Right atrium auricular region (tissue), 2 donors: ENCODE measurements at regions not wholly inside any gene's neighbourhood (a gene's known extent, or its start where the extent isn't known, plus 50 kb on each side); places are given as distances from the start of the nearest gene placed in this dataset.

Source experiments
- DNase-seq: peaks from one replicate; pipeline ENCODE4 v3.0.0-alpha.2; 2019; ENCODE audit warnings: low spot score
- H3K27ac ChIP-seq, 2 donors: fragments of 200-600 bp; sonication (generic); 1 replicate in 1 of 2; 2 replicates in 1 of 2; pipeline ENCODE4 v1.5.1; 2016 to 2019
- H3K27me3 ChIP-seq, 2 donors: fragments of 200-600 bp; sonication (generic); one replicate each; pipeline versions ENCODE4 v1.5.1 to v1.6.0; 2017 to 2019
- H3K36me3 ChIP-seq: fragments of 200-600 bp; sonication (generic); one replicate; pipeline ENCODE4 v1.5.1; 2016
- H3K4me1 ChIP-seq, 2 donors: fragments of 200-600 bp; sonication (generic); one replicate each; pipeline versions ENCODE4 v1.5.1 to v1.6.0; 2017 to 2019
- H3K4me3 ChIP-seq, 2 donors: fragments of 200-600 bp; sonication (generic); 1 replicate in 1 of 2; 2 replicates in 1 of 2; pipeline ENCODE4 v1.5.1; 2017 to 2019; ENCODE audit warnings: mild to moderate bottlenecking in 1 of 2, moderate library complexity in 1 of 2
- H3K9me3 ChIP-seq, 2 donors: fragments of 200-600 bp; sonication (generic); one replicate each; pipeline ENCODE4 v1.5.1; 2019
- TF ChIP-seq, protein P1 (sequence below), 2 donors: fragments of 200-600 bp; sonication (generic); IDR thresholded peaks; one replicate each; pipeline ENCODE4 v1.5.1; 2019; ENCODE audit warnings: antibody characterized with exemption in 2 of 2

- Histone ChIP-seq H3K27me3 (no peaks in the 10 kb centered on the region), H3K4me3 (no peak overlapping the region), H3K36me3 (no peaks in the 10 kb centered on the region), H3K27ac (no peak overlapping the region), H3K4me1 (no peaks in the 10 kb centered on the region), H3K9me3 (no peaks in the 10 kb centered on the region)
- DNase-seq: no peak
- TF ChIP-seq, protein P1, sequence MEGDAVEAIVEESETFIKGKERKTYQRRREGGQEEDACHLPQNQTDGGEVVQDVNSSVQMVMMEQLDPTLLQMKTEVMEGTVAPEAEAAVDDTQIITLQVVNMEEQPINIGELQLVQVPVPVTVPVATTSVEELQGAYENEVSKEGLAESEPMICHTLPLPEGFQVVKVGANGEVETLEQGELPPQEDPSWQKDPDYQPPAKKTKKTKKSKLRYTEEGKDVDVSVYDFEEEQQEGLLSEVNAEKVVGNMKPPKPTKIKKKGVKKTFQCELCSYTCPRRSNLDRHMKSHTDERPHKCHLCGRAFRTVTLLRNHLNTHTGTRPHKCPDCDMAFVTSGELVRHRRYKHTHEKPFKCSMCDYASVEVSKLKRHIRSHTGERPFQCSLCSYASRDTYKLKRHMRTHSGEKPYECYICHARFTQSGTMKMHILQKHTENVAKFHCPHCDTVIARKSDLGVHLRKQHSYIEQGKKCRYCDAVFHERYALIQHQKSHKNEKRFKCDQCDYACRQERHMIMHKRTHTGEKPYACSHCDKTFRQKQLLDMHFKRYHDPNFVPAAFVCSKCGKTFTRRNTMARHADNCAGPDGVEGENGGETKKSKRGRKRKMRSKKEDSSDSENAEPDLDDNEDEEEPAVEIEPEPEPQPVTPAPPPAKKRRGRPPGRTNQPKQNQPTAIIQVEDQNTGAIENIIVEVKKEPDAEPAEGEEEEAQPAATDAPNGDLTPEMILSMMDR (IDR thresholded peaks at IDR 0.05): no peak
These were observed 233.7 kb downstream of the TFCP2L1 start for GRCh38 chr2:121051311-121051710.

DNA sequence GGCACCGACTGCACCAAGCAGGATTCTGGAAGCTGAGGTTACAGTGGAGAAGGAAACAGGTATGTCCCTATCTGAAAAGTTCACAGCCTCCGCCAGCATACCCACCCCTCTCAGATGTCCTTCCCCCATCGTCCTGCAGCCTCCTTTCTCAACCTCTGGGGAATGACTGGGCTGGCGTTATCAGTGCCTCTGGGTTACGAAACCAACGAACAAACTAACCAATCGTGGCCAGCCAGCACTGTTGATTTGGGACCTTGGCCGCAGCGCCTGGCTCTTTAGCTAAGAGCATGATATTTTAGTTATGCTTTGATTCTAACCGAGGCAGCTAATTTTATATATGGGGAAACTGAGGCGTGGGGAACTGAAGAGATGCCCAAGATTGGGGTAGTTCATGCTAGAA is 233.0 kb downstream of the TFCP2L1 start:
- H3K4me3 ChIP-seq: no peak overlapping the region
- no peak overlapping the region for H3K27ac ChIP-seq
- H3K9me3 ChIP-seq: no peaks in the 10 kb centered on the region
- peak; percentile 76 for DNase-seq
- no peaks in the 10 kb centered on the region for H3K36me3 ChIP-seq
- no peaks in the 10 kb centered on the region for H3K4me1 ChIP-seq
- TF ChIP-seq, protein P1 (IDR thresholded peaks at IDR 0.05): no peak
- H3K27me3 ChIP-seq: no peaks in the 10 kb centered on the region

- no peaks in the 10 kb centered on the region for H3K27me3 ChIP-seq
These were observed 232.5 kb downstream of the TFCP2L1 start for GRCh38 chr2:121052521-121052920.

GRCh38 chr2:121055088-121055487 is 229.9 kb downstream of the TFCP2L1 start:
- no peaks in the 10 kb centered on the region for H3K27me3 ChIP-seq
- no peak for DNase-seq
- H3K4me1 ChIP-seq: no peaks in the 10 kb centered on the region
- no peak overlapping the region for H3K27ac ChIP-seq
- no peak overlapping the region for H3K4me3 ChIP-seq
- H3K36me3 ChIP-seq: no peaks in the 10 kb centered on the region
- TF ChIP-seq, protein P1 (IDR thresholded peaks at IDR 0.05): no peak
- H3K9me3 ChIP-seq: no peaks in the 10 kb centered on the region

More at GRCh38 chr2:121052521-121052920, 232.5 kb downstream of the TFCP2L1 start:
- no peaks in the 10 kb centered on the region for H3K9me3 ChIP-seq
- no peaks in the 10 kb centered on the region for H3K36me3 ChIP-seq
- no peak for DNase-seq
- TF ChIP-seq, protein P1 (IDR thresholded peaks at IDR 0.05): no peak
- no peak overlapping the region for H3K4me3 ChIP-seq
- no peaks in the 10 kb centered on the region for H3K4me1 ChIP-seq
- H3K27ac ChIP-seq: no peak overlapping the region

GRCh38 chr2:121055501-121055900 is 229.5 kb downstream of the TFCP2L1 start:
- Histone ChIP-seq H3K27ac (no peak overlapping the region), H3K36me3 (no peaks in the 10 kb centered on the region), H3K9me3 (no peaks in the 10 kb centered on the region), H3K27me3 (no peaks in the 10 kb centered on the region), H3K4me3 (no peak overlapping the region), H3K4me1 (no peaks in the 10 kb centered on the region)
- DNase-seq: no peak
- TF ChIP-seq, protein P1 (IDR thresholded peaks at IDR 0.05): no peak

DNA sequence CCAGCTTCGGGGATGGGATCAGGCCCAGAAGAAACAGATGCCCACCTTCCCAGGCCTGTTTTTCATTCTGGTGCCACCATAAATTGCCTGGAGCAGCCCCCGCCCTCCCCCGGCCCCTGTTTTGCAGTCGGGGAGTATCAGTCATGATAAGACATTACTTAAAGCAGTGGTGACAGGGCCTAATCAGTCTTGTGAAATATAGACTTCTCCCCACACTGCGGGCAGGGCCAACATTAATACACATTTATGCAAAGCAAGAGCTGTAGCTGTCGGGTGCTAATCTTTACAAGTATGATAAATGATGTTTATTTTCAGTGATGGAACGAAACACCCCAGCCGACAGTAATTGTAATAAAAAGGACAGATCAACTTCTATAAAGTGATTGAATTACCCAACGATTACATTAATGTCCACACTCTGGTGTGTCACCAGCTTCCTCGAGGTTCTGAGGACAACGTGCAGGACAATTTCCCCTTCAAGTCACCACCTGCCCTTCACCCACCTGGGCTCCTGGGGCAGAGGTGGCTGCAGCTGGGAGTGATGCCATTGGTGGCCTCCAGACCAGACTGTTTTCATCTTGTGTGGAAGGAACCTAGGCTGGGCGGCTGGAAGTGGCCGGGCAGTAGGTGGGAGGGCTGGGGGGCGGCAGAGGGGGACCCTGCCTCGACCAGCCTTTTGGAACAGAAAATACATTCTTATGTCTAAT is 226.0 kb downstream of the TFCP2L1 start:
- H3K4me1 ChIP-seq: no peaks in the 10 kb centered on the region
- no peaks in the 10 kb centered on the region for H3K9me3 ChIP-seq
- DNase-seq: no peak
- TF ChIP-seq, protein P1 (IDR thresholded peaks at IDR 0.05): no peak
- H3K27me3 ChIP-seq: no peaks in the 10 kb centered on the region
- H3K27ac ChIP-seq: no peak overlapping the region
- no peak overlapping the region for H3K4me3 ChIP-seq
- no peaks in the 10 kb centered on the region for H3K36me3 ChIP-seq
